Cardiac fibroblast (primary cell): ENCODE measurements at regions not wholly inside any gene's neighbourhood (a gene's known extent, or its start where the extent isn't known, plus 50 kb on each side); places are given as distances from the start of the nearest gene placed in this dataset.

Source experiments
- DNase-seq, 2 donors: peaks; one replicate each; pipeline versions ENCODE4 v3.0.0 to v3.0.0-alpha.2; 2010; ENCODE audit warnings: low read depth in 2 of 2
- H3K4me3 ChIP-seq, 2 donors: replicated peaks in 1 of 2; 1 replicate in 1 of 2; 2 replicates in 1 of 2; pipeline ENCODE4 v1.5.1; 2011; ENCODE audit warnings: low read depth in 2 of 2, low read length in 2 of 2, mild to moderate bottlenecking in 2 of 2, moderate library complexity in 1 of 2
- TF ChIP-seq, protein P1 (sequence below): IDR thresholded peaks from one replicate; pipeline ENCODE4 v1.5.1; 2011; ENCODE audit warnings: low read depth, mild to moderate bottlenecking, low read length, inconsistent platforms

DNA sequence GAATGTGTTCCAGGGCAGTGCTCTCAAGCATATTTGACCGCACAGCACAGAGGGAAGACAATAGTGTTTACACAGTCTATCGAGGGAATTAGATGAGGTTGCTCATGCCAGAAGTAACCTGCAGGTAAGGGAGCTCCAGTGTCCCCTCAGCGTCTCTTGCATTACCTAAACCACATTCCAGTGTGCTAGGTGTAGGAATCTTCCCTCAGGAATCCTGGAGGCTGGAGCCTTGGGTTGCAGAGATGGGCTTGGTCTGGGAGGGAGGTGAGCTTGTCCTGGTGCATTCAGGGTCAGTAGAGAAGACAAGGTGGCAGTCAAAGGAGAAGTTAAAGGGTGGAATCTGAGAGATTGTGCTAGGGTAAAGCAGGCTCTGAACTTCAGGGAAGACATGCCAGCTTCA lies 56.3 kb downstream of the SOX14 start:
- no peak for DNase-seq
- H3K4me3 ChIP-seq, result no peak overlapping the region
- TF ChIP-seq, protein P1, sequence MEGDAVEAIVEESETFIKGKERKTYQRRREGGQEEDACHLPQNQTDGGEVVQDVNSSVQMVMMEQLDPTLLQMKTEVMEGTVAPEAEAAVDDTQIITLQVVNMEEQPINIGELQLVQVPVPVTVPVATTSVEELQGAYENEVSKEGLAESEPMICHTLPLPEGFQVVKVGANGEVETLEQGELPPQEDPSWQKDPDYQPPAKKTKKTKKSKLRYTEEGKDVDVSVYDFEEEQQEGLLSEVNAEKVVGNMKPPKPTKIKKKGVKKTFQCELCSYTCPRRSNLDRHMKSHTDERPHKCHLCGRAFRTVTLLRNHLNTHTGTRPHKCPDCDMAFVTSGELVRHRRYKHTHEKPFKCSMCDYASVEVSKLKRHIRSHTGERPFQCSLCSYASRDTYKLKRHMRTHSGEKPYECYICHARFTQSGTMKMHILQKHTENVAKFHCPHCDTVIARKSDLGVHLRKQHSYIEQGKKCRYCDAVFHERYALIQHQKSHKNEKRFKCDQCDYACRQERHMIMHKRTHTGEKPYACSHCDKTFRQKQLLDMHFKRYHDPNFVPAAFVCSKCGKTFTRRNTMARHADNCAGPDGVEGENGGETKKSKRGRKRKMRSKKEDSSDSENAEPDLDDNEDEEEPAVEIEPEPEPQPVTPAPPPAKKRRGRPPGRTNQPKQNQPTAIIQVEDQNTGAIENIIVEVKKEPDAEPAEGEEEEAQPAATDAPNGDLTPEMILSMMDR, result no peak

DNA sequence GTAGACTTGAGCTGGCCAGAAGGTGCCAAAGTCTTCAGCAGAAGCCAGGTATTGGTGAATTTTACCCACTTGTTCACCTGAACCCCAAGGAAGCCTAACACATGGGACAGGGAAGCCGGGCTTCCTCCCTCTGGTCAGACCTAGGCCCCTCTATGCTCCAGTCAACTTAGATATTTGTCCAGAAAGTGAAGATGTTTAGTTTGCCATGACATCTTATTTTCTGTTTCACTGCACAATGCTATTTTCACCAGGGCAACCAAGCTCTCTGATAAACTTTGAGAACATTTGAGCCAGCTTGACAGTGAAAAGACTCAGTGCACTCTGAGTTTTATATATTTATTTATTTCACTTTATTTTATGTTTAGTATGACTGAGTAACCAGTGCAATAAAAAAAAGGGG lies 71.0 kb downstream of the SOX14 start:
- no peak for DNase-seq
- TF ChIP-seq, protein P1, result no peak
- no peak overlapping the region for H3K4me3 ChIP-seq

DNA sequence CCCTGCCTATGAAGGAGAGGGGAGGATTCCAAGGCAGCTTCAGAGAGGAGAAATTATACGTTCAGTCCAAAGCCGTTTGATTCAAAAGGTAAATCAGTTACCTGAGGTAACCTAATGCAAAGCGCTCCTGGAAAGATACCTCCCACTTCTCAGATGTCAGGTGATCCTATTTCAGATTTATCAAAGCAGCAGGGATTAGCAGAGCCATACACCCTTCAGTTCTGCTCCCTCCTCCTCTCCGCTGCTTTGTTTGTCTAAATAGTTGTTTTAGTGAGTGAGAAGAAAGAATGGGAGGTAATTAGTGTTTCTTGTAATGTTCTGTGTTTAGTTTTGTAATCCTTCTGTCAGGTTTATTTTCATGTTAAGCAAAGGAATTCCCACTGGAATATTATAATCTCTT lies 81.1 kb downstream of the SOX14 start:
- no peak overlapping the region for H3K4me3 ChIP-seq
- TF ChIP-seq, protein P1, result no peak
- DNase-seq, result no peak

DNA sequence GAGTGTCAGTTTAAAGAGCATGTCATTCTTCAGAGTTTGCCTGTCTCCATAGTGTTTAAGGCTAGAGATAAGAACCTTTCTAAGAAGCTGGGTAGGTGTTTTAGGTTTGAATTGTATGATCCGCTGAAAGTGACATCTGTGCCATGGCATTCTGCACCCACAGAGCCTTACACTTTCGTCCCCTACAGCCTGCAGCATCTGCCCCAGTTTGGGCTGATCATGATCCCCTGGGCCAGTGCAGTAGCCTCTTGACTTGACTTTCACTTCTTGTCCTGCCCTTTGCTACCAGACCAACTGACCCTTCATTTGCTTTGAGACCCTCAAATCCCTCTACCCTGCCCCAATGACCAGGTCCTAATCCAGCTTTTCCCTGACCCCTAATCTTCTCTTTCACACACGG lies 81.6 kb downstream of the SOX14 start:
- DNase-seq, result no peak
- H3K4me3 ChIP-seq, result no peak overlapping the region
- TF ChIP-seq, protein P1, result no peak

DNA sequence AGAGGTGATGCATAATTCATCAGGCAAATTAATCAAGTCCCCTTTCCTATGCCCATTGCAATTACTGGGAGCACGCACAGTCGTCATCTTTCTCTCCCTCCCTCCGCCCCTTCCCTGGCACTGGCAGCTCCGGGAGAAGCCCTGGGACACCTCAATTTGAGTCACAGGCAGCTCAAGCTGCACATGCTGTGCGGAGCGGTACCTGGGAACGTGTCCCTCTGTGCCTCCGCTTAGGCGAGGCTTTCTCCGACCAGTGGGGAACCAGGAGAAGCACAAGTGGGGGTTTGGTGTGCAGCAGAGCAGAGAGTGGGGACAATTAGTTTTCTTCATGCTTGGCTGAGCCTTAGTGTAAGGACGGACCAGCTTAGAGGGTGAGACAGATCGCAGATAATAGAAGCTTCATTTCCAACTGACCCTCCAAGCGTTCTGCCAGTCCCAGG lies 88.3 kb downstream of the SOX14 start:
- DNase-seq, result no peak
- TF ChIP-seq, protein P1, result no peak
- H3K4me3 ChIP-seq, result no peak overlapping the region

DNA sequence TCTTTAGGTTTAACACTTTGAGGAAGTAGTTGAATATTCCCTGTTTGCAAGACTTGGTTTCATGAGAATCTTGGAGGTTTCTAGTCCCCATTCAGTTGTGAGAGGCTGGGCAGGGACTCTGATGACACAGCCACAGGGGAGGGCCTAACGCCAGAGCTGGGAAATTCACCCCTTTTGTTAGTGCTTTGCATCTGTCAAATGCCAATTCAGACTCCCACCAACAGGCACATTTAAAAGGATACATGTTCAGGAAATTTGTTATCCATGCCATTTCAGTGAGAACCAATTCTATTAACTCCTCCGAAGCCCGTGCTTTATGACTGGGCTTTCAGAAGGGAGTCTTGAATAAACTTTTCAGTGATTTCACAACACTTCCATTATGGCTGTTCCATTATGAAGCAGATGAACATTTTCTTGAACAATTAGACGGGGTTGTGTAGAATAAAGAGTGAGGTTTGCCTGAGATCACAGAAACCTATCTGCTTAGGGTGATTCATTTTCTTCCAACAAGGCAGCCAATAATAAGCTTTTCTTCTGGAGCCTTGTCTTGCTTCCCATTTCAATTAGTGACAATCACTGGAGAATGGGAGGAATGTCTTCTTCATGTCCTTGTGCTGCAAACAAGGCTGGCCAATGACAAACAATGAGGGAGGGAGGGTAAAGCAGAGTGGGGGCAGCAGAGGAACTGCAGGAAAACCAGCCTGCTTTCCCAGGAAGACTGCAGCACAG lies 90.6 kb downstream of the SOX14 start:
- TF ChIP-seq, protein P1, result no peak
- H3K4me3 ChIP-seq, result no peak overlapping the region
- DNase-seq, result no peak

DNA sequence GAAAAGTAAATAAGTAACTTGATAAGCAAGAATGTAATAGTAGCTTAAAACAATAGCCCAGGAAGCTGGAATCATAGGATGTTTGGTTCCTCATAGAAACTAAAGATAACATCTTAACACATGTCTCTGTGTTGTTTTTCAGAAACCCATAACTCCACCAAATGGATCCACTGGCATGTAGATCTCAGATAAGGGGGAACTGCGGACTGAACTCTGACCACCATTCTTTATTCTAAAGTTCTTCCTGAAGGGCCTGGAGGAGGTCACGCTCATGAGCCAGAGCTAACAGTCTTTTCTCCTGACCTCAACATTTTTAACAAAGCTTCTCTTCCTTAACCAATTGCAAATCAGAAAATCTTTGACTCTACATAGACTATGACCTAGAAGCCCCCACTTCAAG lies 101.9 kb downstream of the SOX14 start:
- no peak for DNase-seq
- no peak overlapping the region for H3K4me3 ChIP-seq
- TF ChIP-seq, protein P1, result no peak
